SK-N-SH (cell line): ENCODE measurements at regions not wholly inside any gene's neighbourhood (a gene's known extent, or its start where the extent isn't known, plus 50 kb on each side); places are given as distances from the start of the nearest gene placed in this dataset.

Source experiments
- CTCF ChIP-seq: fragments of 200-600 bp; sonication (generic); IDR thresholded peaks from 2 replicates; pipeline ENCODE4 v1.6.1; 2017; ENCODE audit warnings: antibody characterized with exemption, mild to moderate bottlenecking, moderate library complexity
- EZH2phosphoT487 ChIP-seq: fragments of 200-600 bp; sonication (generic); IDR thresholded peaks from 2 replicates; pipeline ENCODE4 v1.6.1; 2017; ENCODE audit warnings: low read depth, mixed run types, mild to moderate bottlenecking, antibody characterized with exemption, moderate library complexity, borderline replicate concordance
- POLR2AphosphoS5 ChIP-seq: IDR thresholded peaks from 2 replicates; pipeline ENCODE4 v1.6.1; 2012; ENCODE audit warnings: low read depth, low read length
- SIN3A ChIP-seq: IDR thresholded peaks from 2 replicates; pipeline ENCODE4 v1.6.1; 2012; ENCODE audit warnings: low read depth, mild to moderate bottlenecking, low read length, moderate library complexity, borderline replicate concordance

GRCh38 chr18:55778788-55779690 lies 191.0 kb upstream of the TCF4 start:
- TF ChIP-seq SIN3A (no peak), CTCF (no peak), POLR2AphosphoS5 (no peak), EZH2phosphoT487 (no peak)
